HepG2 (cell line): ENCODE measurements at regions not wholly inside any gene's neighbourhood (a gene's known extent, or its start where the extent isn't known, plus 50 kb on each side); places are given as distances from the start of the nearest gene placed in this dataset.

Source experiments
- CEBPB ChIP-seq: IDR thresholded peaks from 2 replicates; pipeline ENCODE4 v1.6.1; 2011; ENCODE audit warnings: low read depth, low read length, improper control_type of control experiment, borderline replicate concordance
- DPF2 ChIP-seq: sonication (generic); formaldehyde crosslinking; IDR thresholded peaks from 2 replicates; pipeline ENCODE4 v1.4.0; 2020; ENCODE audit warnings: mild to moderate bottlenecking, low read depth, missing genetic modification reagents, borderline replicate concordance
- MEIS2 ChIP-seq: sonication (generic); formaldehyde crosslinking; IDR thresholded peaks from 2 replicates; pipeline ENCODE4 v1.9.0; 2021; ENCODE audit warnings: mild to moderate bottlenecking, missing genetic modification reagents
- POLR2AphosphoS5 ChIP-seq: IDR thresholded peaks from 2 replicates; pipeline ENCODE4 v1.6.1; 2012; ENCODE audit warnings: low read depth, low read length
- RCOR2 ChIP-seq: IDR thresholded peaks from 2 replicates; pipeline ENCODE4 v1.6.1; 2016; ENCODE audit warnings: missing biosample characterization, missing genetic modification reagents
- SP2 ChIP-seq: sonication (generic); formaldehyde crosslinking; IDR thresholded peaks from 2 replicates; pipeline ENCODE4 v1.5.1; 2020; ENCODE audit warnings: mild to moderate bottlenecking, missing genetic modification reagents
- ZFP36L2 ChIP-seq: sonication (generic); formaldehyde crosslinking; IDR thresholded peaks from 2 replicates; pipeline ENCODE4 v1.4.0; 2020; ENCODE audit warnings: missing genetic modification reagents
- ZNF782 ChIP-seq: sonication (generic); formaldehyde crosslinking; IDR thresholded peaks from 2 replicates; pipeline ENCODE4 v1.4.0; 2020; ENCODE audit warnings: missing genetic modification reagents, mild to moderate bottlenecking, borderline replicate concordance
- TF ChIP-seq, protein P1 (sequence below): sonication (generic); formaldehyde crosslinking; IDR thresholded peaks from 2 replicates; pipeline ENCODE4 v1.9.0; 2021; ENCODE audit warnings: missing genetic modification reagents, borderline replicate concordance
- TF ChIP-seq, protein P2 (sequence below): sonication (generic); formaldehyde crosslinking; IDR thresholded peaks from 2 replicates; pipeline ENCODE4 v1.5.0; 2020; ENCODE audit warnings: mild to moderate bottlenecking, missing genetic modification reagents, moderate library complexity

DNA sequence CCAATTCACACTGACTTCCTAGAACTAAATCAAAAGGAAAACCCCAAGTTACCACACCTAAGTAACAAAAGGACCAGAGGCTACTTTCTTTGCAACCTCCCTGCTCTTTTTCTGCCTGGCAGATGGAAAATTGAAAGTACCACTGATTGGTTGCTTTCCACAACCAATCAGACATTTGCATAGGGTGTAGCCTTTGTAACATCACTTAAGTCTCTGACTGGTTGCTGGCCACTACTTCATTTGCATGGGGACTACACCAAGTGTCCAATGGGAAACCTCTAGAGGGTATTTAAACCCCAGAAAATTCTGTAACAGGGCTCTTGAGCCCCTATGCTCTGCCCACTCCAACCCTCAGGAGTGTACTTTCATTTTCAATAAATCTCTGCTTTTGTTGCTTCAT is 365.0 kb downstream of the LTN1 start:
- no peak for TF ChIP-seq POLR2AphosphoS5
- TF ChIP-seq, protein P1, sequence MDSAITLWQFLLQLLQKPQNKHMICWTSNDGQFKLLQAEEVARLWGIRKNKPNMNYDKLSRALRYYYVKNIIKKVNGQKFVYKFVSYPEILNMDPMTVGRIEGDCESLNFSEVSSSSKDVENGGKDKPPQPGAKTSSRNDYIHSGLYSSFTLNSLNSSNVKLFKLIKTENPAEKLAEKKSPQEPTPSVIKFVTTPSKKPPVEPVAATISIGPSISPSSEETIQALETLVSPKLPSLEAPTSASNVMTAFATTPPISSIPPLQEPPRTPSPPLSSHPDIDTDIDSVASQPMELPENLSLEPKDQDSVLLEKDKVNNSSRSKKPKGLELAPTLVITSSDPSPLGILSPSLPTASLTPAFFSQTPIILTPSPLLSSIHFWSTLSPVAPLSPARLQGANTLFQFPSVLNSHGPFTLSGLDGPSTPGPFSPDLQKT (CRISPR knock-in tag), result no peak
- no peak for TF ChIP-seq RCOR2 (CRISPR knock-in tag)
- TF ChIP-seq ZFP36L2 (CRISPR knock-in tag), result no peak
- TF ChIP-seq ZNF782 (CRISPR knock-in tag), result no peak
- TF ChIP-seq CEBPB, result no peak
- no peak for TF ChIP-seq MEIS2 (CRISPR knock-in tag)
- no peak for TF ChIP-seq DPF2 (CRISPR knock-in tag)
- TF ChIP-seq, protein P2, sequence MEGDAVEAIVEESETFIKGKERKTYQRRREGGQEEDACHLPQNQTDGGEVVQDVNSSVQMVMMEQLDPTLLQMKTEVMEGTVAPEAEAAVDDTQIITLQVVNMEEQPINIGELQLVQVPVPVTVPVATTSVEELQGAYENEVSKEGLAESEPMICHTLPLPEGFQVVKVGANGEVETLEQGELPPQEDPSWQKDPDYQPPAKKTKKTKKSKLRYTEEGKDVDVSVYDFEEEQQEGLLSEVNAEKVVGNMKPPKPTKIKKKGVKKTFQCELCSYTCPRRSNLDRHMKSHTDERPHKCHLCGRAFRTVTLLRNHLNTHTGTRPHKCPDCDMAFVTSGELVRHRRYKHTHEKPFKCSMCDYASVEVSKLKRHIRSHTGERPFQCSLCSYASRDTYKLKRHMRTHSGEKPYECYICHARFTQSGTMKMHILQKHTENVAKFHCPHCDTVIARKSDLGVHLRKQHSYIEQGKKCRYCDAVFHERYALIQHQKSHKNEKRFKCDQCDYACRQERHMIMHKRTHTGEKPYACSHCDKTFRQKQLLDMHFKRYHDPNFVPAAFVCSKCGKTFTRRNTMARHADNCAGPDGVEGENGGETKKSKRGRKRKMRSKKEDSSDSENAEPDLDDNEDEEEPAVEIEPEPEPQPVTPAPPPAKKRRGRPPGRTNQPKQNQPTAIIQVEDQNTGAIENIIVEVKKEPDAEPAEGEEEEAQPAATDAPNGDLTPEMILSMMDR (CRISPR knock-in tag), result no peak
- no peak for TF ChIP-seq SP2 (CRISPR knock-in tag)
